ENCODE measurements at regions not wholly inside any gene's neighbourhood (a gene's known extent, or its start where the extent isn't known, plus 50 kb on each side); places are given as distances from the start of the nearest gene placed in this dataset.

DNA sequence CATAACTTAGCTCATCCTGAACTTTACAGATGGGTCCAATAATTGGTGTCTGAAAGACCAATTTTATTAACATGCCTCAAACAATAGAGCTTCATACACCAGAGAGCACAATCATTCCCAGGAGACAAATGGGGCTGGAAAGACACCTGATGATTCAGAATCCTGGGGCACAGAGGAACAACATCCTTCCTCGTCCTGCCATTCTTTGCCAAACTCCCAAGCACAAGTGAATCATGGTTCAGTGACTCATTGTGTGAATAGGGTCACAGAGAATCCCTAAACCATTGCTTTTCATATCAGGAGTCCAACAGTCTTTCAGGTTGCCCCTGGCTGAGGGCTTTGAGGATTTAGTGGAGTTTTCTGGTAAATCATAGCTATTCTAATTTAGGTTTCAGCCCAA lies 266.4 kb upstream of the BMP2 start:
- Histone ChIP-seq H3K9ac (ENCODE audit: low read length) (no peak overlapping the region), H3K4me2 (ENCODE audit: low read length) (no peak overlapping the region), H3K79me1 (ENCODE audit: low read length) (no peaks in the 10 kb centered on the region), H4K12ac (ENCODE audit: low read depth, low read length) (no peak overlapping the region), H2BK5ac (ENCODE audit: low read depth, low read length, poor library complexity) (no peak overlapping the region), H3K18ac (ENCODE audit: low read length) (no peak overlapping the region), H3K27me3 (ENCODE audit: insufficient read depth, low read length) (no peaks in the 10 kb centered on the region), H3K14ac (ENCODE audit: low read length) (no peak overlapping the region), H2BK12ac (ENCODE audit: low read length) (no peak overlapping the region), H3K27ac (ENCODE audit: low read depth, low read length) (no peak overlapping the region), H4K8ac (ENCODE audit: low read depth, low read length) (no peak overlapping the region), H3K4me1 (ENCODE audit: control insufficient read depth in 1 of 2, insufficient read depth in 2 of 2, low read length in 2 of 2) (no peaks in the 10 kb centered on the region), H2BK120ac (ENCODE audit: insufficient read depth, low read length, poor library complexity) (no peak overlapping the region), H3K23ac (ENCODE audit: low read length) (no peak overlapping the region), H3K79me2 (ENCODE audit: control insufficient read depth, insufficient read depth, low read length, poor library complexity) (no peaks in the 10 kb centered on the region), H3K9me3 (ENCODE audit: insufficient read depth, low read depth, low read length) (no peaks in the 10 kb centered on the region), H4K91ac (ENCODE audit: low read depth, low read length) (no peak overlapping the region), H3K36me3 (ENCODE audit: control insufficient read depth in 1 of 2, insufficient read depth in 2 of 2, low read length in 2 of 2) (no peaks in the 10 kb centered on the region), H2AK5ac (ENCODE audit: low read length) (no peak overlapping the region), H2AFZ (ENCODE audit: insufficient read depth, low read length, poor library complexity) (no peak overlapping the region), H3K4ac (ENCODE audit: low read depth, low read length) (no peak overlapping the region), H3K4me3 (ENCODE audit: low read depth, low read length) (no peak overlapping the region)
- no CpG with 5 or more reads among the region's 1 CpG for WGBS (ENCODE audit: extremely low coverage, insufficient coverage, insufficient read length)
- no peak for DNase-seq

DNA sequence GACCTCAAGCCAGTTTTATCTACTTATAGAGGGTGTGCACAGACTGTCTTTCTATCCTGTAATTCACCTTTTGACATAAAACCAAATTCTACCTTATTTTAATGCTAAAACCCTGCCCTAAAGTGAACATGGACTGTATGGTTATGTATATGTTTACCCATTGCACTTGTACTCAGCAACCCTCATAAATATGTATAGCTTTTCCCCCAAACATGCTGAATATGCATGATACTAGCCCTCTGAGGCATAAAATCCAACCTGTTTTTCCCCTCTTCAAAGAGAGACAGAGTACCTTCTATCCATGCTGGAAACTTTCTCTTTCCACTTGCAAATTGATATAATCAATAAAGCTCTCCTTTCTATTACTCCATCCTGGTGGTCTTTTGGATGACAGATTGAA lies 267.9 kb upstream of the BMP2 start:
- Histone ChIP-seq H3K9ac (ENCODE audit: low read length) (no peak overlapping the region), H3K4me1 (ENCODE audit: control insufficient read depth in 1 of 2, insufficient read depth in 2 of 2, low read length in 2 of 2) (no peaks in the 10 kb centered on the region), H3K23ac (ENCODE audit: low read length) (no peak overlapping the region), H3K79me2 (ENCODE audit: control insufficient read depth, insufficient read depth, low read length, poor library complexity) (no peaks in the 10 kb centered on the region), H3K14ac (ENCODE audit: low read length) (no peak overlapping the region), H3K4me2 (ENCODE audit: low read length) (no peak overlapping the region), H2AK5ac (ENCODE audit: low read length) (no peak overlapping the region), H2BK12ac (ENCODE audit: low read length) (no peak overlapping the region), H3K4ac (ENCODE audit: low read depth, low read length) (no peak overlapping the region), H4K12ac (ENCODE audit: low read depth, low read length) (no peak overlapping the region), H4K8ac (ENCODE audit: low read depth, low read length) (no peak overlapping the region), H3K4me3 (ENCODE audit: low read depth, low read length) (no peak overlapping the region), H3K27ac (ENCODE audit: low read depth, low read length) (no peak overlapping the region), H2BK5ac (ENCODE audit: low read depth, low read length, poor library complexity) (no peak overlapping the region), H3K36me3 (ENCODE audit: control insufficient read depth in 1 of 2, insufficient read depth in 2 of 2, low read length in 2 of 2) (no peaks in the 10 kb centered on the region), H3K18ac (ENCODE audit: low read length) (no peak overlapping the region), H2BK120ac (ENCODE audit: insufficient read depth, low read length, poor library complexity) (no peak overlapping the region), H2AFZ (ENCODE audit: insufficient read depth, low read length, poor library complexity) (no peak overlapping the region), H4K91ac (ENCODE audit: low read depth, low read length) (no peak overlapping the region), H3K9me3 (ENCODE audit: insufficient read depth, low read depth, low read length) (no peaks in the 10 kb centered on the region), H3K79me1 (ENCODE audit: low read length) (no peaks in the 10 kb centered on the region), H3K27me3 (ENCODE audit: insufficient read depth, low read length) (no peaks in the 10 kb centered on the region)
- no peak for DNase-seq

DNA sequence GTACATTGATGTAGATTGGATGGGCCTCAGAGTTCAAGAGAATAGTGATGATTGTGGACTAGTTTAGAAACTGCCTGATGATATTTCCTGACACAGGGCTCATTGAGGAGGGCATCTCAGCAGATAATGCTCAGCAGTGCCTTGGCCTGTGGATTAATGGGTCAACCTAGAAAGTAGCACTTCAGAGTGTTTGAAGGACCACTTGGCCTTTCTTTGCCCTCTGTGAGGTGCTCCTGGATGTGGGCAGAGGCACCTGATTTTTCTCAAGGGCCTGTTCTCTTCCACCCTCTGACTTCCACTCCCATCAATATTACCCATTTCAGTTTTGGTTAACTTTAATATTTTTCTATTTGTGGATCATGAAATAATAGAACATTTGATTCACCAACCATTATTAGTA lies 270.6 kb upstream of the BMP2 start:
- Histone ChIP-seq H3K14ac (ENCODE audit: low read length) (no peak overlapping the region), H2BK5ac (ENCODE audit: low read depth, low read length, poor library complexity) (no peak overlapping the region), H2AFZ (ENCODE audit: insufficient read depth, low read length, poor library complexity) (no peak overlapping the region), H3K4me1 (ENCODE audit: control insufficient read depth in 1 of 2, insufficient read depth in 2 of 2, low read length in 2 of 2) (no peaks in the 10 kb centered on the region), H3K9me3 (ENCODE audit: insufficient read depth, low read depth, low read length) (no peaks in the 10 kb centered on the region), H3K23ac (ENCODE audit: low read length) (no peak overlapping the region), H3K79me2 (ENCODE audit: control insufficient read depth, insufficient read depth, low read length, poor library complexity) (no peaks in the 10 kb centered on the region), H3K4ac (ENCODE audit: low read depth, low read length) (no peak overlapping the region), H3K27me3 (ENCODE audit: insufficient read depth, low read length) (no peaks in the 10 kb centered on the region), H4K8ac (ENCODE audit: low read depth, low read length) (no peak overlapping the region), H3K18ac (ENCODE audit: low read length) (no peak overlapping the region), H2AK5ac (ENCODE audit: low read length) (no peak overlapping the region), H4K12ac (ENCODE audit: low read depth, low read length) (no peak overlapping the region), H2BK12ac (ENCODE audit: low read length) (no peak overlapping the region), H3K27ac (ENCODE audit: low read depth, low read length) (no peak overlapping the region), H3K9ac (ENCODE audit: low read length) (no peak overlapping the region), H4K91ac (ENCODE audit: low read depth, low read length) (no peak overlapping the region), H3K36me3 (ENCODE audit: control insufficient read depth in 1 of 2, insufficient read depth in 2 of 2, low read length in 2 of 2) (no peaks in the 10 kb centered on the region), H2BK120ac (ENCODE audit: insufficient read depth, low read length, poor library complexity) (no peak overlapping the region), H3K4me3 (ENCODE audit: low read depth, low read length) (no peak overlapping the region), H3K4me2 (ENCODE audit: low read length) (no peak overlapping the region), H3K79me1 (ENCODE audit: low read length) (no peaks in the 10 kb centered on the region)
- no peak for DNase-seq

DNA sequence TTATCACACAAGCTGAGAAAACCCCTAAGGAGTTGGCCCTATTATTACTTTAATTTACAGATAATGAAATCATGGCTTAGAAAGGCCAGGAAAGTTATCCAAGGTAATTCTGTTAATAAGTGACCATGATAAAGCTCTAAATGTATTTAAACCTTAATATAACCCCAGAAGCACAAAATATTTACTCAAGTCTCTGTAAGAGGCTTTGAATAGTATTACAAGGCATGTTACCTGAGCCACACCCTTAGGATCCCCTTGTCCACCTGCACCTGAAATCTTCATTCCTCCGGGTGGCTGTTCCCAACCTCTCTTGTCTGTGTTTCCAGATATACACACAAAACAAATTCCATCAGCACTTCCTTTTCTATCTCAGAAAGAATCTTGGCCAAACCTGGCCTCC lies 271.6 kb upstream of the BMP2 start:
- Histone ChIP-seq H3K9me3 (ENCODE audit: insufficient read depth, low read depth, low read length) (no peaks in the 10 kb centered on the region), H3K79me2 (ENCODE audit: control insufficient read depth, insufficient read depth, low read length, poor library complexity) (no peaks in the 10 kb centered on the region), H3K14ac (ENCODE audit: low read length) (no peak overlapping the region), H2BK12ac (ENCODE audit: low read length) (no peak overlapping the region), H3K4ac (ENCODE audit: low read depth, low read length) (no peak overlapping the region), H3K4me1 (ENCODE audit: control insufficient read depth in 1 of 2, insufficient read depth in 2 of 2, low read length in 2 of 2) (no peaks in the 10 kb centered on the region), H2AFZ (ENCODE audit: insufficient read depth, low read length, poor library complexity) (no peak overlapping the region), H3K36me3 (ENCODE audit: control insufficient read depth in 1 of 2, insufficient read depth in 2 of 2, low read length in 2 of 2) (no peaks in the 10 kb centered on the region), H3K23ac (ENCODE audit: low read length) (no peak overlapping the region), H2AK5ac (ENCODE audit: low read length) (no peak overlapping the region), H3K79me1 (ENCODE audit: low read length) (no peaks in the 10 kb centered on the region), H2BK5ac (ENCODE audit: low read depth, low read length, poor library complexity) (no peak overlapping the region), H3K4me3 (ENCODE audit: low read depth, low read length) (no peak overlapping the region), H4K12ac (ENCODE audit: low read depth, low read length) (no peak overlapping the region), H4K8ac (ENCODE audit: low read depth, low read length) (no peak overlapping the region), H4K91ac (ENCODE audit: low read depth, low read length) (no peak overlapping the region), H3K27ac (ENCODE audit: low read depth, low read length) (no peak overlapping the region), H3K18ac (ENCODE audit: low read length) (no peak overlapping the region), H3K27me3 (ENCODE audit: insufficient read depth, low read length) (no peaks in the 10 kb centered on the region), H3K4me2 (ENCODE audit: low read length) (no peak overlapping the region), H3K9ac (ENCODE audit: low read length) (no peak overlapping the region), H2BK120ac (ENCODE audit: insufficient read depth, low read length, poor library complexity) (no peak overlapping the region)
- WGBS (ENCODE audit: extremely low coverage, insufficient coverage, insufficient read length): no CpG with 5 or more reads among the region's 1 CpG
- no peak for DNase-seq

All from trophoblast cell (in vitro differentiated cells and primary cell).